Smooth muscle cell of the brain vasculature (primary cell): ENCODE measurements at regions not wholly inside any gene's neighbourhood (a gene's known extent, or its start where the extent isn't known, plus 50 kb on each side); places are given as distances from the start of the nearest gene placed in this dataset.

Experiments used
- DNase-seq: peaks from one replicate; pipeline ENCODE4 v3.0.0-alpha.2; 2012; ENCODE audit warnings: low read depth, low spot score

- no peak for DNase-seq
These were observed 95.2 kb upstream of the C3orf80 start for GRCh38 chr3:160130071-160130470.

- DNase-seq, result no peak
These were observed 94.3 kb upstream of the C3orf80 start for GRCh38 chr3:160130950-160131349.

GRCh38 chr3:160132226-160132625 is 93.0 kb upstream of the C3orf80 start:
- DNase-seq, result no peak

- no peak for DNase-seq
These were observed 91.5 kb upstream of the C3orf80 start for GRCh38 chr3:160133757-160134156.

GRCh38 chr3:160134454-160134853 is 90.8 kb upstream of the C3orf80 start:
- DNase-seq, result no peak

- no peak for DNase-seq
These were observed 90.3 kb upstream of the C3orf80 start for GRCh38 chr3:160134964-160135363.

- DNase-seq, result no peak
These were observed 89.4 kb upstream of the C3orf80 start for GRCh38 chr3:160135851-160136250.

- no peak for DNase-seq
These were observed 88.8 kb upstream of the C3orf80 start for GRCh38 chr3:160136421-160136820.

- no peak for DNase-seq
These were observed 85.9 kb upstream of the C3orf80 start for GRCh38 chr3:160139291-160139690.

GRCh38 chr3:160140756-160141155 is 84.5 kb upstream of the C3orf80 start:
- DNase-seq, result no peak

- no peak for DNase-seq
These were observed 83.6 kb upstream of the C3orf80 start for GRCh38 chr3:160141485-160142185.

GRCh38 chr3:160143482-160143881 is 81.7 kb upstream of the C3orf80 start:
- no peak for DNase-seq

GRCh38 chr3:160150066-160150465 is 75.2 kb upstream of the C3orf80 start:
- no peak for DNase-seq

- no peak for DNase-seq
These were observed 74.7 kb upstream of the C3orf80 start for GRCh38 chr3:160150525-160150924.

GRCh38 chr3:160152638-160153037 is 72.6 kb upstream of the C3orf80 start:
- no peak for DNase-seq

GRCh38 chr3:160154033-160154432 is 71.2 kb upstream of the C3orf80 start:
- DNase-seq, result no peak

- DNase-seq, result no peak
These were observed 70.6 kb upstream of the C3orf80 start for GRCh38 chr3:160154596-160154995.

- no peak for DNase-seq
These were observed 67.9 kb upstream of the C3orf80 start for GRCh38 chr3:160157321-160157720.

- DNase-seq, result no peak
These were observed 65.9 kb upstream of the C3orf80 start for GRCh38 chr3:160159341-160159740.

- DNase-seq, result no peak
These were observed 65.4 kb upstream of the C3orf80 start for GRCh38 chr3:160159806-160160205.

GRCh38 chr3:160161921-160162320 is 63.3 kb upstream of the C3orf80 start:
- DNase-seq, result no peak

GRCh38 chr3:160162440-160162839 is 62.8 kb upstream of the C3orf80 start:
- no peak for DNase-seq

- DNase-seq, result peak; percentile 12
These were observed 61.9 kb upstream of the C3orf80 start for GRCh38 chr3:160163229-160163878.
